A673 (cell line): ENCODE measurements at regions not wholly inside any gene's neighbourhood (a gene's known extent, or its start where the extent isn't known, plus 50 kb on each side); places are given as distances from the start of the nearest gene placed in this dataset.

Source experiments
- BruUV-seq: library from RNA; stranded (reverse); fragments of 400-500 nt; replicated peaks from 2 replicates; lab custom pipeline; 2021; lab: Mats Ljungman, UMichigan
- CTCF ChIA-PET: fragments of 300-600 bp; sonication (Branson Sonifier 250); formaldehyde crosslinking; loops from one replicate; lab custom pipeline; 2022; ENCODE audit warnings: antibody characterized with exemption; lab: Charles Lee
- POLR2A ChIA-PET: fragments of 300-600 bp; sonication (Branson Sonifier 250); formaldehyde crosslinking; loops from one replicate; lab custom pipeline; 2022; ENCODE audit warnings: antibody characterized with exemption; ENCODE audit not compliant: low non-redundant PET; lab: Charles Lee
- DNase-seq: peaks from one replicate; pipeline ENCODE4 v3.0.0-alpha.2; 2015; ENCODE audit warnings: low spot score
- H3K27ac ChIP-seq: fragments of 200-600 bp; sonication (generic); 2 replicates; pipeline ENCODE4 v1.5.1; 2016; ENCODE audit warnings: mixed run types, low read depth, mild to moderate bottlenecking, mixed read lengths, antibody characterized with exemption, low read length; ENCODE audit not compliant: poor library complexity, severe bottlenecking
- H3K27me3 ChIP-seq: fragments of 200-600 bp; sonication (generic); replicated peaks from 2 replicates; pipeline ENCODE4 v1.6.1; 2017; ENCODE audit warnings: mixed run types, low read depth, mild to moderate bottlenecking, mixed read lengths, antibody characterized with exemption, low read length; ENCODE audit not compliant: insufficient read depth, poor library complexity
- H3K36me3 ChIP-seq: fragments of 200-600 bp; sonication (generic); 2 replicates; pipeline ENCODE4 v1.6.1; 2016; ENCODE audit warnings: mixed run types, mild to moderate bottlenecking, mixed read lengths, antibody characterized with exemption, low read length; ENCODE audit not compliant: insufficient read depth, poor library complexity, severe bottlenecking
- H3K4me1 ChIP-seq: fragments of 200-600 bp; sonication (generic); 2 replicates; pipeline ENCODE4 v1.6.1; 2017; ENCODE audit warnings: mixed run types, mild to moderate bottlenecking, mixed read lengths, antibody characterized with exemption, low read length; ENCODE audit not compliant: insufficient read depth, poor library complexity, severe bottlenecking
- H3K4me3 ChIP-seq: fragments of 200-600 bp; sonication (generic); 2 replicates; pipeline ENCODE4 v1.5.1; 2016; ENCODE audit warnings: low read depth, mixed run types, mild to moderate bottlenecking, mixed read lengths, low read length; ENCODE audit not compliant: poor library complexity, severe bottlenecking
- H3K9me3 ChIP-seq: fragments of 200-600 bp; sonication (generic); 2 replicates; pipeline ENCODE4 v1.6.1; 2016; ENCODE audit warnings: mixed run types, low read depth, mild to moderate bottlenecking, mixed read lengths, antibody characterized with exemption, low read length; ENCODE audit not compliant: poor library complexity, severe bottlenecking
- CTCF ChIP-seq: fragments of 300-800, 200-600 bp; sonication (generic); conservative IDR thresholded peaks from 2 replicates; pipeline ENCODE4 v1.5.1; 2017; ENCODE audit warnings: low read depth, mild to moderate bottlenecking, antibody characterized with exemption, low read length, moderate library complexity, mixed read lengths
- EZH2 ChIP-seq: fragments of 200-600 bp; sonication (generic); IDR thresholded peaks from 2 replicates; pipeline ENCODE4 v1.6.1; 2017; ENCODE audit warnings: borderline replicate concordance, low read depth, mild to moderate bottlenecking, mixed read lengths, antibody characterized with exemption, low read length; ENCODE audit not compliant: poor library complexity, severe bottlenecking
- intact Hi-C: fragments of 100-400 bp; cut with micrococcal nuclease; formaldehyde crosslinking; loops from one replicate; pipeline ENCODE4 v1.10.0; 2022; ENCODE audit not compliant: unreplicated experiment

- POLR2A ChIA-PET = no interaction called here
- no peak overlapping the region for H3K27ac ChIP-seq
- H3K36me3 ChIP-seq = no peaks in the 10 kb centered on the region
- no peak overlapping the region for H3K4me3 ChIP-seq
- H3K9me3 ChIP-seq = no peaks in the 10 kb centered on the region
- no TSS peak for BruUV-seq
- H3K27me3 ChIP-seq = no peaks in the 10 kb centered on the region
- intact Hi-C loops = no loop called here
- DNase-seq = no peak
- CTCF ChIA-PET = no interaction called here
- TF ChIP-seq EZH2 (no peak), CTCF (no peak)
- no peaks in the 10 kb centered on the region for H3K4me1 ChIP-seq
Observed at GRCh38 chr2:20539133-20539719, 92.4 kb downstream of the RHOB start.

GRCh38 chr2:20539776-20540586, 93.1 kb downstream of the RHOB start:
- DNase-seq = no peak
- CTCF ChIA-PET = no interaction called here
- no peaks in the 10 kb centered on the region for H3K36me3 ChIP-seq
- no peak overlapping the region for H3K27ac ChIP-seq
- no peaks in the 10 kb centered on the region for H3K9me3 ChIP-seq
- intact Hi-C loops = no loop called here
- no peaks in the 10 kb centered on the region for H3K27me3 ChIP-seq
- no peak overlapping the region for H3K4me3 ChIP-seq
- H3K4me1 ChIP-seq = no peaks in the 10 kb centered on the region
- BruUV-seq = no TSS peak
- POLR2A ChIA-PET = no interaction called here
- no peak for TF ChIP-seq CTCF
- TF ChIP-seq EZH2 = no peak

- ChIA-PET POLR2A (no interaction called here), CTCF (no interaction called here)
- Histone ChIP-seq H3K27ac (no peak overlapping the region), H3K9me3 (no peaks in the 10 kb centered on the region), H3K36me3 (no peaks in the 10 kb centered on the region), H3K27me3 (no peaks in the 10 kb centered on the region), H3K4me3 (no peak overlapping the region), H3K4me1 (no peaks in the 10 kb centered on the region)
- no peak for DNase-seq
- TF ChIP-seq EZH2 = no peak
- no peak for TF ChIP-seq CTCF
- BruUV-seq = no TSS peak
- intact Hi-C loops = no loop called here
Observed at GRCh38 chr2:20540587-20541293, 93.9 kb downstream of the RHOB start.
